IgD-negative memory B cell (primary cell): ENCODE measurements at regions not wholly inside any gene's neighbourhood (a gene's known extent, or its start where the extent isn't known, plus 50 kb on each side); places are given as distances from the start of the nearest gene placed in this dataset.
A peak's percentile ranks its signal among the peaks of the same experiment; 100 is the strongest.
"Not testable (repeated sequence)": the region's sequence is repeated elsewhere in the genome, so short reads cannot be mapped to it uniquely, and the experiment has no call there.

ENCODE experiments used
- H3K27ac Mint-ChIP-seq, 3 donors: one replicate each; pipeline ENCODE4 v1.8.0; 2020 to 2022; ENCODE audit warnings: mild to moderate bottlenecking in 3 of 3, mixed read lengths in 3 of 3, moderate library complexity in 1 of 3
- H3K27me3 Mint-ChIP-seq: one replicate; pipeline ENCODE4 v1.8.0; 2021; ENCODE audit warnings: mixed read lengths
- H3K36me3 Mint-ChIP-seq: one replicate; pipeline ENCODE4 v1.8.0; 2020; ENCODE audit warnings: mild to moderate bottlenecking, mixed read lengths
- H3K4me1 Mint-ChIP-seq, 3 donors: one replicate each; pipeline ENCODE4 v1.8.0; 2020 to 2022; ENCODE audit warnings: mixed read lengths in 3 of 3, mild to moderate bottlenecking in 1 of 3
- H3K4me3 Mint-ChIP-seq, 4 donors: one replicate each; pipeline ENCODE4 v1.8.0; 2020 to 2022; ENCODE audit warnings: mild to moderate bottlenecking in 4 of 4, mixed read lengths in 4 of 4, moderate library complexity in 3 of 4
- H3K9me3 Mint-ChIP-seq, 3 donors: one replicate each; pipeline ENCODE4 v1.8.0; 2020 to 2021; ENCODE audit warnings: mixed read lengths in 3 of 3, mild to moderate bottlenecking in 1 of 3

DNA sequence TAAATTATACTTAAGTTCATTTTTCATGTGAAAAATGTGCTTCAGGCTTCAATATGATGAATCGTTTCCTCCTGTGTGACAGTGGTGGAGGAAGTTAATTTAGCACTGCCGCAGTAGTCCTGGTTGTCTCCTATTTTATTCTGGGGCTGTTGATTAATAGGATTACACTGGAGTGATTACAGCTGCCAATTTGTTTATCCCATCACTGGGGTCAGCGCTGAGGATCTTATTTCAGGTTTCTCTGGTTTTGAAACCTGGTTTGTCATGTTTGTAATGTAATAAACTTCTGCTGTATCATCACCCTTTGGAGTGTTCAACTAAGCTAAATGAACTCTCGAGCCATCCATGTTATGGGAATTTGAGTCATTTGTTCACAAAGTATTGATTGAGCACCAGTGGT, 241.7 kb upstream of the KCNN2 start:
- Mint-ChIP-seq H3K4me3 (no peak overlapping the region), H3K27ac (no peak overlapping the region), H3K9me3 (no peaks in the 10 kb centered on the region), H3K27me3 (no peaks in the 10 kb centered on the region), H3K4me1 (no peaks in the 10 kb centered on the region), H3K36me3 (no peaks in the 10 kb centered on the region)

- Mint-ChIP-seq H3K27me3 (no peaks in the 10 kb centered on the region), H3K36me3 (no peaks in the 10 kb centered on the region), H3K4me3 (no peak overlapping the region), H3K27ac (no peak overlapping the region), H3K4me1 (no peaks in the 10 kb centered on the region), H3K9me3 (peaks cover 0 to 5% (median 0%) of the 10 kb centered on the region in 3 donors)
Measured at GRCh38 chr5:114122852-114123251, 239.0 kb upstream of the KCNN2 start.

- Mint-ChIP-seq H3K27me3 (no peaks in the 10 kb centered on the region), H3K36me3 (no peaks in the 10 kb centered on the region), H3K9me3 (peaks cover 0 to 5% (median 1%) of the 10 kb centered on the region in 3 donors), H3K4me1 (no peaks in the 10 kb centered on the region), H3K4me3 (no peak overlapping the region), H3K27ac (no peak overlapping the region)
Measured at GRCh38 chr5:114123654-114124053, 238.2 kb upstream of the KCNN2 start.

DNA sequence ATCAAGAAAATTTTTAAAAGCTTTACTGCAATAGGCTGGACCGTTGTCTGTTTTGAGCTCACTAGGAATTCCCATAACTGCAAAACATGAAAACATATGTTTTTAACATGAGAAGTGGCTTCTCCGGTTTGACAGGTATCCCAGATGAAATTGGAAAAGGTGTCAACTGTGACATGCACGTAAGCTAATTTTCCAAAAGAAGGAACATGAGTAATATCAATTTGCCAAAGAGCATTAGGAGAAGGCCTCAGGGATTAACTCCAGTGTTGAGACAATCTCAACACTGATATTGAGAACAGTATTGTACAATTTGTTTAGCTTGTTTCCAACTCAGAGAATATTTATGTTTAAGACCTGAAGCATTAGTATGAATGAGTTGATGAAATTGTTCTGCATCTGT, 215.5 kb upstream of the KCNN2 start:
- Mint-ChIP-seq H3K4me1 (no peaks in the 10 kb centered on the region), H3K9me3 (peaks cover 3 to 7% (median 7%) of the 10 kb centered on the region in 3 donors), H3K27ac (no peak overlapping the region), H3K36me3 (no peaks in the 10 kb centered on the region), H3K27me3 (no peaks in the 10 kb centered on the region), H3K4me3 (no peak overlapping the region)

GRCh38 chr5:114148253-114148652, 213.6 kb upstream of the KCNN2 start:
- H3K9me3 Mint-ChIP-seq: peaks cover 4 to 11% (median 7%) of the 10 kb centered on the region in 3 donors
- no peaks in the 10 kb centered on the region for H3K4me1 Mint-ChIP-seq
- H3K4me3 Mint-ChIP-seq: no peak overlapping the region
- H3K36me3 Mint-ChIP-seq: no peaks in the 10 kb centered on the region
- H3K27ac Mint-ChIP-seq: no peak overlapping the region
- H3K27me3 Mint-ChIP-seq: no peaks in the 10 kb centered on the region

DNA sequence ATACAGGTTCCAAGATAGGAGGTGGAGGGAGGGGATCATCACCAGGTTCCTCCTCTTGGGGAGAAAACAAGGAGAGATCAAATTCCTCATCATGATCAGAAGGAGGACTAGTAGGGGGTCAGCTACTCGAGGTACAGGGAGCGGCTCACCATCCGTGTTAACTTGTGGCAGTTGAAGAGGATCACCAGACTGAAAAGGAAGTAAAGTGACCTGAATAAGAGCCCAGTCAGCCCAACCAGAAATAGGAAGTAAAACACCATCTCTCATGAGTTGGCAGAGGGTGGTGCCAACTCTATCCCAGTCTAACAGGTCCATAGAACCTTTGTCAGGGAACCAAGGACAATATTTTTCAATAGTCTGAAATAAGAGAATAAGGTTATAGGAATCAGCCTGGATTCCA, 213.1 kb upstream of the KCNN2 start:
- H3K27me3 Mint-ChIP-seq, H3K4me1 Mint-ChIP-seq, H3K36me3 Mint-ChIP-seq, H3K4me3 Mint-ChIP-seq, H3K27ac Mint-ChIP-seq: not testable (repeated sequence)
- H3K9me3 Mint-ChIP-seq: peaks cover 4 to 11% (median 11%) of the 10 kb centered on the region in 3 donors

DNA sequence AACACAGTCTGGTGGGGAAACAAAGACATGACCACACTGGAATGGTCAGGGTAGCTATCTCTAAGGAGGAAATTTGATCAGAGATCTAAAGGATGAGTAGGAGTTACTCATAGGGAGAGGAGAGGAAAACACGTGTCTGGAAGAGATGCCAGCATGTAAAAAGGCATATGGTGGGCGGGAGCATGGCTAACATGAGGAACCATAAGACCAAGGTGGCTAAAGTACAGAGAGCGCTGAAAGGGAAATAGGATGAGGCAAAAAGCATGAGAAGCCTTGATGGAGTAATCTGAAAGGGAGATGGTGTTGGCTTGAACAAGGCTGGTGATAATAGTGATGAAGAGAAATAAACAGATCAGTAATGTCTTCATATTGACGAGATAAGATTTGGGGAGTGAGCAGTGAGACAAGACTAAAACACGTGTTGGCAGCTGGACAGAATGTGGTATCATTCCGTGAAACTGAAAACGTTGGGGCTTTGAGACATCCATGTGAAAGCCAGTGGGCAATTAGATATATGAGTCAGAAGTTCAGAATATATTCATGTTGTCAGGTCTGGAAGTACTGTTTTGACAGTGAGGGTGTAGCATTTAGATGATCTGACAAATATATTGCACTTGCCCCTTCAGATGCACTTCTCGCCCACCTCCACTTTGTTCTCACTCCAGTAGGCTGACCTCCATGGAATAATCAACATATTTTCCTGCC, 209.1 kb upstream of the KCNN2 start:
- Mint-ChIP-seq H3K9me3 (peaks cover 4 to 20% (median 6%) of the 10 kb centered on the region in 3 donors), H3K36me3 (no peaks in the 10 kb centered on the region), H3K27ac (no peak overlapping the region)

DNA sequence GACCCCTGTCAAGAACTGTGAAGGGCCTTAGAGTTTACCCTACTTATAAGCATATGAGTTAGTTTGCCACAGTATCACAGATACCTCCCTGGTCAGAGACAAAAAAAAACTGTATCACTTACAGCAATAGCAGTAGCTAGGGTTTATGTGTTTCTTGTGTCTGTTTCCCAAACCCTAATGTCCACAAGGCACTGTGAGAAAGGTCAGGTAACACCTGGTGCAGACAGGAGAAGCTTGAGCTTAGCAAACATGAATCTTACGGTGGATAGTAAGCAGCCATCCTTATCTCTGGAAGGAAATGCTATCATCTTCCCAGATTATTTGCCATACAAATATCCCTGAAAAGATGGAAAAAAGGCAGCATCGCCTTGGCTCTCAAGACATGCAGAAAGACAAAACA, 208.5 kb upstream of the KCNN2 start:
- H3K27me3 Mint-ChIP-seq: no peaks in the 10 kb centered on the region
- no peaks in the 10 kb centered on the region for H3K36me3 Mint-ChIP-seq
- no peak overlapping the region for H3K4me3 Mint-ChIP-seq
- H3K27ac Mint-ChIP-seq: no peak overlapping the region
- H3K9me3 Mint-ChIP-seq: peaks cover 4 to 20% (median 5%) of the 10 kb centered on the region in 3 donors
- H3K4me1 Mint-ChIP-seq: no peaks in the 10 kb centered on the region

More for the DNA sequence above, 209.1 kb upstream of the KCNN2 start:
- no peaks in the 10 kb centered on the region for H3K4me1 Mint-ChIP-seq
- no peaks in the 10 kb centered on the region for H3K27me3 Mint-ChIP-seq
- H3K4me3 Mint-ChIP-seq: no peak overlapping the region

DNA sequence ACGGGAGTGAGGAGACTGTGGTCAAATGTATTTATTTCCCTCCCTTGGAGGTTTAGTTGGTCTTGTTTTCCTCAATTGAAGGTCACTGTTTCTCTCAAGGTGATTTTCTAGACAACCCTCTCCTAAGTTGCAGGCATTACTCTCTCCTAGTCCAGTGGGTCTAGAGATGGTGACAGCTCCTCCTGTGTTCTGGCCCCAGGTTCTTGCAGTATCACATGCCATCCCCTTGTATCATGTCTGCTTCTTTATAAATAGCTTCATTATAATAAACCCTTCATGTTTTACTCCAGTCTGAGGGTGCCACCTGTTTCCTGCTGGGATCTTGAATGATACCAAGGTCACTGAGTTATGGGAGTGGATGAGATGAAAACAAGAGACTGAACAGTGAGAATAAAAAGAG, 208.0 kb upstream of the KCNN2 start:
- no peak overlapping the region for H3K4me3 Mint-ChIP-seq
- H3K9me3 Mint-ChIP-seq: peaks cover 4 to 20% (median 5%) of the 10 kb centered on the region in 3 donors
- H3K27me3 Mint-ChIP-seq: no peaks in the 10 kb centered on the region
- H3K36me3 Mint-ChIP-seq: no peaks in the 10 kb centered on the region
- no peaks in the 10 kb centered on the region for H3K4me1 Mint-ChIP-seq
- H3K27ac Mint-ChIP-seq: peak overlapping the region in 1 of 3 donors; percentile 34

- H3K36me3 Mint-ChIP-seq: no peaks in the 10 kb centered on the region
- H3K27me3 Mint-ChIP-seq: no peaks in the 10 kb centered on the region
- H3K4me1 Mint-ChIP-seq: peaks cover 0 to 5% (median 0%) of the 10 kb centered on the region in 3 donors
- H3K27ac Mint-ChIP-seq: no peak overlapping the region
- H3K9me3 Mint-ChIP-seq: peaks cover 3 to 9% (median 4%) of the 10 kb centered on the region in 3 donors
- no peak overlapping the region for H3K4me3 Mint-ChIP-seq
Measured at GRCh38 chr5:114166081-114166480, 195.8 kb upstream of the KCNN2 start.

GRCh38 chr5:114174131-114174530, 187.7 kb upstream of the KCNN2 start:
- Mint-ChIP-seq H3K4me1 (no peaks in the 10 kb centered on the region), H3K27me3 (no peaks in the 10 kb centered on the region), H3K27ac (no peak overlapping the region), H3K36me3 (no peaks in the 10 kb centered on the region), H3K9me3 (peaks cover 0 to 7% (median 6%) of the 10 kb centered on the region in 3 donors), H3K4me3 (no peak overlapping the region)

DNA sequence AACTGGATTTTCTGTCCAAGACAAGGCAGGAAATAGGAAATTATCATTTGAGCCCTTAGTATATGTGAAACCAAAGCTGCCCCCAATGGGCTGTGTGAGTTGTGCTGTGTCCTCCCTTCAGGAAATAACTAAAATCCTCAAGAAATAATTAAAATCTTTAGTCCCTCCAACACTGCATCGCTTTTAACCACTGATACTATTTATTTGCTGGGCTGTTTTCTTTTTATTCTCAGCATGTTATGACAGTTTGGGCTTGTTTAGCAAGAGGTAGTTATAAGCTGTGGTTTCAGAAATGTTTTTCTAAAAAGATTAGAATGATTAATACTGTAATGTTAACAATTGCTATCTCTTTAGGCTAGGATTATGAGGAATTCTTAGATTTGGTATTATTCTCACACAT, 187.0 kb upstream of the KCNN2 start:
- H3K4me3 Mint-ChIP-seq: no peak overlapping the region
- H3K27ac Mint-ChIP-seq: no peak overlapping the region
- no peaks in the 10 kb centered on the region for H3K4me1 Mint-ChIP-seq
- no peaks in the 10 kb centered on the region for H3K36me3 Mint-ChIP-seq
- no peaks in the 10 kb centered on the region for H3K27me3 Mint-ChIP-seq
- peaks cover 0 to 7% (median 5%) of the 10 kb centered on the region in 3 donors for H3K9me3 Mint-ChIP-seq

DNA sequence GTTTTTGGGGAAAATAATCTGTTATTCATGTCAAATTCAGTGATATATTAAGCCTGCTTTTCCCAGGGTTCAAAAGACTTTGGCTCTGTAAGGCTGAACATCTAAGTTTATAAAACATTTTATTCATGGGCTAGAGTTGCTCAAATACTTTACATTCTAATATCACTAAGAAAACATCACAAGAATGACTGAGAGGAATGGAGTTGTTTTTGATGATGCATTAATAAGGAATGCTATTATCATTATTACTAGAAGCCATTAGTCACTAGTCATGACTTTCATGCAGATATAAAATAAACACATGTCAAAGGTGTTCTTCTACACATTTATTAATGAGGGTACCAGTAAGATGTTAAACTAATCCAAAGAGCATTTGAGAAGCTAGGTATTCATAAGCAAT, 185.5 kb upstream of the KCNN2 start:
- Mint-ChIP-seq H3K4me3 (no peak overlapping the region), H3K9me3 (peaks cover 0 to 15% (median 5%) of the 10 kb centered on the region in 3 donors), H3K4me1 (no peaks in the 10 kb centered on the region), H3K36me3 (no peaks in the 10 kb centered on the region), H3K27ac (no peak overlapping the region), H3K27me3 (no peaks in the 10 kb centered on the region)

GRCh38 chr5:114179134-114179533, 182.7 kb upstream of the KCNN2 start:
- Mint-ChIP-seq H3K9me3 (peaks cover 2 to 13% (median 2%) of the 10 kb centered on the region in 3 donors), H3K27me3 (no peaks in the 10 kb centered on the region), H3K27ac (no peak overlapping the region), H3K4me1 (no peaks in the 10 kb centered on the region), H3K4me3 (no peak overlapping the region), H3K36me3 (no peaks in the 10 kb centered on the region)

- H3K4me3 Mint-ChIP-seq: no peak overlapping the region
- peaks cover 2 to 19% (median 2%) of the 10 kb centered on the region in 3 donors for H3K9me3 Mint-ChIP-seq
- H3K4me1 Mint-ChIP-seq: no peaks in the 10 kb centered on the region
- H3K36me3 Mint-ChIP-seq: no peaks in the 10 kb centered on the region
- no peak overlapping the region for H3K27ac Mint-ChIP-seq
- H3K27me3 Mint-ChIP-seq: no peaks in the 10 kb centered on the region
Measured at GRCh38 chr5:114184006-114184405, 177.9 kb upstream of the KCNN2 start.

- H3K27ac Mint-ChIP-seq: peak overlapping the region in 1 of 3 donors; percentile 39
- H3K9me3 Mint-ChIP-seq: peaks cover 2 to 19% (median 2%) of the 10 kb centered on the region in 3 donors
- H3K4me1 Mint-ChIP-seq: no peaks in the 10 kb centered on the region
- H3K4me3 Mint-ChIP-seq: no peak overlapping the region
- H3K36me3 Mint-ChIP-seq: no peaks in the 10 kb centered on the region
- H3K27me3 Mint-ChIP-seq: no peaks in the 10 kb centered on the region
Measured at GRCh38 chr5:114185274-114185673, 176.6 kb upstream of the KCNN2 start.
